ENCODE measurements at regions not wholly inside any gene's neighbourhood (a gene's known extent, or its start where the extent isn't known, plus 50 kb on each side); places are given as distances from the start of the nearest gene placed in this dataset.

DNA sequence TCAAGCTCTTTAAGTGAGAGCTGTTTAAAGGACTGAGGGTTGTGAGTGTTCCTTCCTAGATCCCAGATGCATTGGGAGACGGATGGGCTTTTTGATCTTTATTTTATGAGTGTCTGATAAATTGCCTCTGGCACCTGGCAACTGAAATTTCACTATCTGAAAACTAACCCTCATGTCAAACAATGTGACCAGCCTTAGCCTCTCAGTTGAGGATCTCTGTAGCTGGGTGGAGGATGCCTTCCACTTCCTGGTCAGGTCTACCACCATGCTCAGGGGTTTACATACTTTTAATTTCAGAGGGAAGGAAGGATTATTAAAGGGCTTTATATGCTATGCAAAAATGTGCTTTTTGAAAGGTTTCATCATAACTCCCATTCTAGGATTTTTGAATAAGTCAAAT lies 70.5 kb upstream of the NT5C1B start:
- no peak overlapping the region for H3K27ac Mint-ChIP-seq (ENCODE audit: unreplicated experiment)
- H3K4me3 Mint-ChIP-seq (ENCODE audit: unreplicated experiment): no peak overlapping the region
- H3K36me3 Mint-ChIP-seq (ENCODE audit: low read depth): no peaks in the 10 kb centered on the region

DNA sequence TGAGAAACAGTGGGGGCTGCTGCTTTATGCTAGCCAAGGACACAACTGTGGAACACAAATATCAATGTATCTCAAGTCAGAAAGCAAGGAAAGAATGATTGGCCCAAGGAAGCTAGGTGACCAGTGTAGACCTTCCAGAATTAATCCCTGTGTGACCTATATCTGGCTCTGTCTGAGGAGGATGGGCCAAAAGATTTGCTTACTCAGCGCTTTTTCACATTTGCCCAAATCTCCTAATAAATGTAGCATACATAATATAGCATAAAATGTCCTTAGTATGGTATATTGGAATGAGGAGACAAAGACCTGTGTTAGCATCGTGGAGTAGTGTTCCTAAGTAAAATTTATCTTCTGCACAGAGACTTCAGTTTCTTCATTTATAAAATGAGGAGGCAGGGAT lies 66.7 kb upstream of the NT5C1B start:
- Mint-ChIP-seq H3K4me3 (ENCODE audit: unreplicated experiment) (no peak overlapping the region), H3K36me3 (ENCODE audit: low read depth) (no peaks in the 10 kb centered on the region), H3K9me3 (ENCODE audit: low read depth) (no peaks in the 10 kb centered on the region), H3K27me3 (ENCODE audit: low read depth) (no peaks in the 10 kb centered on the region), H3K4me1 (ENCODE audit: low read depth) (peaks cover 21% of the 10 kb centered on the region), H3K27ac (ENCODE audit: unreplicated experiment) (no peak overlapping the region)
- TF ChIP-seq, protein P1, sequence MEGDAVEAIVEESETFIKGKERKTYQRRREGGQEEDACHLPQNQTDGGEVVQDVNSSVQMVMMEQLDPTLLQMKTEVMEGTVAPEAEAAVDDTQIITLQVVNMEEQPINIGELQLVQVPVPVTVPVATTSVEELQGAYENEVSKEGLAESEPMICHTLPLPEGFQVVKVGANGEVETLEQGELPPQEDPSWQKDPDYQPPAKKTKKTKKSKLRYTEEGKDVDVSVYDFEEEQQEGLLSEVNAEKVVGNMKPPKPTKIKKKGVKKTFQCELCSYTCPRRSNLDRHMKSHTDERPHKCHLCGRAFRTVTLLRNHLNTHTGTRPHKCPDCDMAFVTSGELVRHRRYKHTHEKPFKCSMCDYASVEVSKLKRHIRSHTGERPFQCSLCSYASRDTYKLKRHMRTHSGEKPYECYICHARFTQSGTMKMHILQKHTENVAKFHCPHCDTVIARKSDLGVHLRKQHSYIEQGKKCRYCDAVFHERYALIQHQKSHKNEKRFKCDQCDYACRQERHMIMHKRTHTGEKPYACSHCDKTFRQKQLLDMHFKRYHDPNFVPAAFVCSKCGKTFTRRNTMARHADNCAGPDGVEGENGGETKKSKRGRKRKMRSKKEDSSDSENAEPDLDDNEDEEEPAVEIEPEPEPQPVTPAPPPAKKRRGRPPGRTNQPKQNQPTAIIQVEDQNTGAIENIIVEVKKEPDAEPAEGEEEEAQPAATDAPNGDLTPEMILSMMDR (IDR thresholded peaks at IDR 0.05): no peak
- no peak for DNase-seq (ENCODE audit: low spot score)

More for the DNA sequence above, 70.5 kb upstream of the NT5C1B start:
- Mint-ChIP-seq H3K27me3 (ENCODE audit: low read depth) (no peaks in the 10 kb centered on the region), H3K4me1 (ENCODE audit: low read depth) (peaks cover 18% of the 10 kb centered on the region), H3K9me3 (ENCODE audit: low read depth) (no peaks in the 10 kb centered on the region)
- DNase-seq (ENCODE audit: low spot score): no peak
- TF ChIP-seq, protein P1 (IDR thresholded peaks at IDR 0.05): no peak

DNA sequence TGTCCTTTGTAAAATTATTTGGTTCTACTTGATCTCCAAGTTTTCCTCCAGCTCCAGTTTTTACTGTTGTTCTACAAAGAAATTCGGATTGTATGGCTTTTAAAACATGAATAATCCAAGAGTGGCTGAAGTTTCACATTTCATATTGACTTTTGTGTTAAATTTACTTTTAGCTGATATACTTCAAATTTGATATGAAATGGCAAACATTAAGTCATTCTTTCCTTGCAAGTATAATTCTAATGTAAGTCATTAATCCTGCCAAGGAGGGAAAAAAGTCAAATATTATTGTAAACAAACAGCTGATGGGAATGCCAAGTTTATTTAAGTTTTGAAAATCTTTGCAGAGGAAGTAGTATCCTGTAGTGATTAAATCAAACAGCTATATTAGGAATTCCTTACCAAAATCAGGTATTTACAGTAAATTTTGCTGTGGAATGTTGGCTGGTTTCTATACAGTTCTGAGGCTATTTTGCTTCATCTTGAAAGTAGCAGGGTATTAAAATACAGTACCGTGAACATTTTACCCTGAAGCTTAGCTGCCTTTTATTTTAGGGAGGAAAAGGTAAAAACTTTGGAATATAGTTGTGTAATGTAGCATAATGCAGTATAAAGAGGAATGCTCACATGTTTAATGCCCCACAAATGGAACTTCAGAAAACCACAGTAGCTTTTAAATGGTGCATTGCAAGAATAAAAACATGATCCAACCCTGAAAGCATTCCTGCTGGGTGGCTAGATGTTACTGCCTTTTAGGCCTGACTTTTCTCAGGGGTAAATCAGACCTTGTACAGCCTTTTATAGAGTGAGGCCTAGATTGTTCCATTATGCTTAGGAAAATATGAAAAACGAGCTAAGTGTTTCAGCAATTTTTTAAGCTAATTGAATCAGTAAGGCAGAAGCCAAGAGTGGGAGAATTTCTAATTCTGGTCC lies 62.7 kb upstream of the NT5C1B start:
- H3K4me1 Mint-ChIP-seq (ENCODE audit: low read depth): peaks cover 41% of the 10 kb centered on the region
- TF ChIP-seq, protein P1 (IDR thresholded peaks at IDR 0.05): no peak
- no peaks in the 10 kb centered on the region for H3K36me3 Mint-ChIP-seq (ENCODE audit: low read depth)
- H3K27me3 Mint-ChIP-seq (ENCODE audit: low read depth): no peaks in the 10 kb centered on the region
- peak overlapping the region; percentile 89 for H3K27ac Mint-ChIP-seq (ENCODE audit: unreplicated experiment)
- no peak overlapping the region for H3K4me3 Mint-ChIP-seq (ENCODE audit: unreplicated experiment)
- no peaks in the 10 kb centered on the region for H3K9me3 Mint-ChIP-seq (ENCODE audit: low read depth)
- no peak for DNase-seq (ENCODE audit: low spot score)

DNA sequence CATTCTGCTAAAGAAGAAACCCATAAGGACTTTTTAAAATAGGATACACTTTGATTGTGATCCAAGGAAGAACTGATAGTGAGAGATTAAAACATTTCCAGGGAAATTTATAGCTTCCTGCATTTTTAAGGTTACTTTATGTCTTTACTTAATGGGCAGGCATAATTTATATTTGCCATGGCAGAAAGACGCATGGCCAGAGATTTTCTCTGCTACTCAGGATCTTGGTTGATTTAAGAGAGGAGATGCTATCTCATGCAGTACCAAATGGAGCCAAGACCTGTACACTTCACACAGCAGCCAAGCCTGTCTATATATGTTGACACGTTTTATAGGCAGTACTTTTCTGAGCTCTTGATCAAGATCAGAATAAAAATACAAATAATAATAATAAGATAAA lies 60.9 kb upstream of the NT5C1B start:
- DNase-seq (ENCODE audit: low spot score): no peak
- Mint-ChIP-seq H3K27ac (ENCODE audit: unreplicated experiment) (no peak overlapping the region), H3K9me3 (ENCODE audit: low read depth) (peaks cover 4% of the 10 kb centered on the region), H3K27me3 (ENCODE audit: low read depth) (no peaks in the 10 kb centered on the region), H3K4me1 (ENCODE audit: low read depth) (peaks cover 41% of the 10 kb centered on the region), H3K4me3 (ENCODE audit: unreplicated experiment) (no peak overlapping the region), H3K36me3 (ENCODE audit: low read depth) (no peaks in the 10 kb centered on the region)
- TF ChIP-seq, protein P1 (IDR thresholded peaks at IDR 0.05): no peak

DNA sequence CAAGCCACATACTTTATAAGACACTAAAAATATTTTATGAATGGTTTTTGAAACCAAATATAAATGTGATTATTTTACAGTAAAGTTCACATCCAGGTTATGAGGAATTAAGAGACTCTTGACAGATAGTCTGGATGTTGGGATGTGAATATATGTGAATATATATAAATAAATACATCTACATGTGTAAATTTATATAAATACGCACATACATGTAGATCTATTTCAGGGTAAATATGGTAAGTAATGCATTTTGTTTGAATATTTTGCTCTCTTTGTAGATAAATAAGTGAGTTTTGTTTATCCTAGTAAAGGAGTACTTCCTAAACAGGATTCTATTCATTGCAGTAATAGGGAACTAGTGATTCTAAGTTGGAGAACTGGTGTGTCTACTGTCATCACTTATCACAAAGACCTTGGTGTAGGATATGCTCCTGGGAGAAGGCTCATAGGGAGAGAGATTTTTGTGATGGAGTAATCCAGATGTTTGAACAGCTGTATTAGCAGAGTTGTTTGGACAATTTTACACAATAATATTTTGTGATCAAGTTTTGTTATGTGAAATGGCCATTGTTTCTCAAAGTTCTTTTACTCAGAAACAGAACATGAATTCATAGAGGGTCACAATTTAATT lies 60.2 kb upstream of the NT5C1B start:
- H3K36me3 Mint-ChIP-seq (ENCODE audit: low read depth): no peaks in the 10 kb centered on the region

More for the DNA sequence above, 60.2 kb upstream of the NT5C1B start:
- peaks cover 41% of the 10 kb centered on the region for H3K4me1 Mint-ChIP-seq (ENCODE audit: low read depth)
- H3K27ac Mint-ChIP-seq (ENCODE audit: unreplicated experiment): no peak overlapping the region
- peaks cover 4% of the 10 kb centered on the region for H3K9me3 Mint-ChIP-seq (ENCODE audit: low read depth)
- H3K4me3 Mint-ChIP-seq (ENCODE audit: unreplicated experiment): no peak overlapping the region
- no peaks in the 10 kb centered on the region for H3K27me3 Mint-ChIP-seq (ENCODE audit: low read depth)
- DNase-seq (ENCODE audit: low spot score): no peak
- TF ChIP-seq, protein P1 (IDR thresholded peaks at IDR 0.05): no peak
